Body of pancreas (tissue), 4 donors: ENCODE measurements at regions not wholly inside any gene's neighbourhood (a gene's known extent, or its start where the extent isn't known, plus 50 kb on each side); places are given as distances from the start of the nearest gene placed in this dataset.

Experiments
- ATAC-seq: fragments of 150-250 bp; one replicate; pipeline ENCODE4 v1.9.1; 2016
- DNase-seq, 4 donors: peaks; one replicate each; pipeline ENCODE4 v3.0.0-alpha.2; 2019
- H3K27ac ChIP-seq, 4 donors: fragments of 200-600 bp; sonication (generic); 1 replicate in 3 of 4; 2 replicates in 1 of 4; pipeline versions ENCODE4 v1.5.1 to v1.6.1; 2016 to 2019; ENCODE audit warnings: mild to moderate bottlenecking in 1 of 4, mixed read lengths in 1 of 4, moderate library complexity in 1 of 4
- H3K27me3 ChIP-seq, 2 donors: fragments of 200-600 bp; sonication (generic); one replicate each; pipeline ENCODE4 v1.6.0; 2016; ENCODE audit warnings: mild to moderate bottlenecking in 1 of 2
- H3K36me3 ChIP-seq, 2 donors: fragments of 200-600 bp; sonication (generic); replicated peaks in 1 of 2; 2 replicates each; pipeline ENCODE4 v1.5.1; 2016; ENCODE audit warnings: low read depth in 2 of 2; ENCODE audit not compliant: insufficient read depth in 1 of 2
- H3K4me1 ChIP-seq: fragments of 200-600 bp; sonication (generic); one replicate; pipeline ENCODE4 v1.6.0; 2016
- H3K4me3 ChIP-seq, 2 donors: fragments of 200-600 bp; sonication (generic); 1 replicate in 1 of 2; 2 replicates in 1 of 2; pipeline ENCODE4 v1.5.1; 2016 to 2019
- H3K9me3 ChIP-seq, 3 donors: fragments of 200-600 bp; sonication (generic); 1 replicate in 2 of 3; 2 replicates in 1 of 3; pipeline ENCODE4 v1.5.1; 2016
- POLR2A ChIP-seq, 3 donors: fragments of 450-650 bp; IDR thresholded peaks; one replicate each; pipeline ENCODE4 v1.6.1; 2016; ENCODE audit warnings: antibody characterized with exemption in 3 of 3, mild to moderate bottlenecking in 2 of 3
- WGBS, 2 donors: methylation state at CpG; one replicate each; pipeline ENCODE4 v1.1.5; 2017; 5-methylcytosine and 5-hydroxymethylcytosine counted together
- intact Hi-C: fragments of 100-400 bp; cut with DNase I; formaldehyde crosslinking; loops from one replicate; pipeline ENCODE4 v1.15.1; 2023
- TF ChIP-seq, protein P1 (sequence below), 7 experiments: fragments of 450-650 bp in 4 of 7; fragments of 200-600 bp in 3 of 7; sonication (generic) in 3 of 7; IDR thresholded peaks; one replicate each; pipeline ENCODE4 v1.5.1; 2016 to 2019; ENCODE audit warnings: antibody characterized with exemption in 7 of 7

DNA sequence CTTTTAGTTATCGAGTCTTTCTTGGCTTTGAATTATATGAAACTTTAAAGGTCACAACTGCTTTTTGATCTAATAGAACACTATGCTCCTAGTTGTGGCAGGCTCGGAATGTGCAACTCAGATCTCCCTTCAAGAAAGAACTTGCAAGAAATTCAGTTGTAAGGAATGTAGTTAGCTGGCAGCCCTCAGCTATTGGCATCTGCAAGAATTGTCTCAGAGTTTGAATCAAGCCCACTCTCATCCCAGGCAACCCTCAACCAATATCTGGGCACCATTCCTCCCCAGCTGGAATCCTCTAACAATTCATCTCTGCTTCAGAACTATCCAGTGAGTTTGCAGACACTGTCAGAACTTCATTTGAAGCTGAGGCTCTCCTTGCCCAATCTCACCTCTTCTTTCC is 447.2 kb downstream of the KIF2B start:
- Histone ChIP-seq H3K27ac (no peak overlapping the region), H3K4me1 (no peaks in the 10 kb centered on the region), H3K36me3 (no peaks in the 10 kb centered on the region), H3K4me3 (no peak overlapping the region), H3K9me3 (no peaks in the 10 kb centered on the region), H3K27me3 (no peaks in the 10 kb centered on the region)
- intact Hi-C loops, result no loop called here
- TF ChIP-seq, protein P1, sequence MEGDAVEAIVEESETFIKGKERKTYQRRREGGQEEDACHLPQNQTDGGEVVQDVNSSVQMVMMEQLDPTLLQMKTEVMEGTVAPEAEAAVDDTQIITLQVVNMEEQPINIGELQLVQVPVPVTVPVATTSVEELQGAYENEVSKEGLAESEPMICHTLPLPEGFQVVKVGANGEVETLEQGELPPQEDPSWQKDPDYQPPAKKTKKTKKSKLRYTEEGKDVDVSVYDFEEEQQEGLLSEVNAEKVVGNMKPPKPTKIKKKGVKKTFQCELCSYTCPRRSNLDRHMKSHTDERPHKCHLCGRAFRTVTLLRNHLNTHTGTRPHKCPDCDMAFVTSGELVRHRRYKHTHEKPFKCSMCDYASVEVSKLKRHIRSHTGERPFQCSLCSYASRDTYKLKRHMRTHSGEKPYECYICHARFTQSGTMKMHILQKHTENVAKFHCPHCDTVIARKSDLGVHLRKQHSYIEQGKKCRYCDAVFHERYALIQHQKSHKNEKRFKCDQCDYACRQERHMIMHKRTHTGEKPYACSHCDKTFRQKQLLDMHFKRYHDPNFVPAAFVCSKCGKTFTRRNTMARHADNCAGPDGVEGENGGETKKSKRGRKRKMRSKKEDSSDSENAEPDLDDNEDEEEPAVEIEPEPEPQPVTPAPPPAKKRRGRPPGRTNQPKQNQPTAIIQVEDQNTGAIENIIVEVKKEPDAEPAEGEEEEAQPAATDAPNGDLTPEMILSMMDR (IDR thresholded peaks at IDR 0.05), result no peak
- no peak for TF ChIP-seq POLR2A (IDR thresholded peaks at IDR 0.05)
- DNase-seq, result no peak
- 30 to 46% methylated on average over 2 of the region's 2 CpGs for WGBS, 2 donors
- no peak for ATAC-seq

DNA sequence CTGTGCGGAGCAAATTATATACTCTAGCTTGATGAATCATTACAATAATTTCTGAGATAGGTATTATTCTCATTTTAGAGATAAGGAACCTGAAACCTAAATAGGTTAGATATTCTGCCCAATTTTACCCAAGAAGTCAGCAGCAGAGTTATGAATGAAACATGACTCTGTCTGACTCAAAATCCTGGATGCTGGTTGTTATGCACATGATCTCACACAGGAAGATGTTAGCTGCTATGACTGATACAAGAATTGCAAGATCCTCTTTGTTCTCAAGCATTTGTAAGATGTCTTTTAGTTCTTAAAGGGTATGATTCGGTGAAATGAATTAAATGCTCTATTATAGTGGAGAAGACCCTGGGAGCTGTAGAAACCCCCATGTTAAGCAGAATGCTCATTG is 447.8 kb downstream of the KIF2B start:
- WGBS, 2 donors, result 76 to 93% methylated on average over 2 of the region's 2 CpGs
- no peaks in the 10 kb centered on the region for H3K27me3 ChIP-seq
- H3K4me1 ChIP-seq, result no peaks in the 10 kb centered on the region
- no peaks in the 10 kb centered on the region for H3K9me3 ChIP-seq
- no peak for TF ChIP-seq POLR2A (IDR thresholded peaks at IDR 0.05)
- TF ChIP-seq, protein P1 (IDR thresholded peaks at IDR 0.05), result no peak
- no peak overlapping the region for H3K27ac ChIP-seq
- intact Hi-C loops, result no loop called here
- no peaks in the 10 kb centered on the region for H3K36me3 ChIP-seq
- no peak for ATAC-seq
- DNase-seq, result no peak
- no peak overlapping the region for H3K4me3 ChIP-seq

DNA sequence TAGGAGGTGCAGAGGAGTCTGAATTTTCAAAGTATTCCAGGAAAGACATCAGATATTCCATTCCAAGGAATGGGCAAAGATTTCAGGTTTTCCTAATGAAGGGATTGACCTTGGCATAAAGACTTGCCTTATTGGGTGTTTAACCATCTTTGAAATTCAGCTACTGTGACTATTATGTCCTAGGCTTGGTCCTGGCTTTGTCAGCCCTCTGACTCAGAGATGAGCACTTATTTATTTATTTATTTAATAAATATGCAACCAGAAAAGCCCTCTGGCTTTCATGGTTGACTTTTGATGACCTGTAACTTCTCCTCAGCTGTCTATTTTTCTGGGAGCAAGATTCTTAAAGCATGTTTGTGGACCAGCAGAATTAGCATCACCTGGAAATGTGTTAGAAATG is 455.1 kb downstream of the KIF2B start:
- ATAC-seq, result no peak
- intact Hi-C loops, result no loop called here
- TF ChIP-seq POLR2A (IDR thresholded peaks at IDR 0.05), result no peak
- TF ChIP-seq, protein P1 (IDR thresholded peaks at IDR 0.05), result no peak

DNA sequence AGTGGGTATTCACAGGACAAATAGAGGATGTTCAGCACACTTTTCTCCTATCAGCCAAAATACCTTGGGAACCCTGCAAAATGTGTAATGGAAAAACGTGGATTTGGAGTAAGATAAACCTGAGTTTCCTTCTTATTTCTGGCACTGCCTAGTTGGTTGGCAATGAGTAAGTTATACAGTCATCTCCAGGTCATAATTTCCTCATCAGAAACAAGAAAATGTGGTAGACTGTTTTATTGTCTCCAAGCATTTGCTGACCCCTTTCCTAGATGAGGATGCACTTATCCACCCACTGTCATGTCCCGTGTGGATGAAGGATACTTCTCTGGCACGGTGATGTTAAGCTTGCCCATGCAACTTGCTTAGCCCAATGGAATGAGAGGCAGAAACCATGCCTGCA is 458.0 kb downstream of the KIF2B start:
- DNase-seq (no peak), ATAC-seq (no peak)
- Histone ChIP-seq H3K4me3 (no peak overlapping the region), H3K9me3 (no peaks in the 10 kb centered on the region), H3K4me1 (no peaks in the 10 kb centered on the region), H3K36me3 (no peaks in the 10 kb centered on the region), H3K27me3 (no peaks in the 10 kb centered on the region), H3K27ac (no peak overlapping the region)
- intact Hi-C loops, result no loop called here
- TF ChIP-seq, protein P1 (IDR thresholded peaks at IDR 0.05), result no peak
- no peak for TF ChIP-seq POLR2A (IDR thresholded peaks at IDR 0.05)
- WGBS, 2 donors, result 38 to 62% methylated on average over 3 of the region's 3 CpGs

More for the DNA sequence above, 455.1 kb downstream of the KIF2B start:
- H3K27me3 ChIP-seq, result no peaks in the 10 kb centered on the region
- H3K36me3 ChIP-seq, result no peaks in the 10 kb centered on the region
- H3K27ac ChIP-seq, result no peak overlapping the region
- no peaks in the 10 kb centered on the region for H3K9me3 ChIP-seq
- no peak for DNase-seq
- H3K4me1 ChIP-seq, result no peaks in the 10 kb centered on the region
- no peak overlapping the region for H3K4me3 ChIP-seq

DNA sequence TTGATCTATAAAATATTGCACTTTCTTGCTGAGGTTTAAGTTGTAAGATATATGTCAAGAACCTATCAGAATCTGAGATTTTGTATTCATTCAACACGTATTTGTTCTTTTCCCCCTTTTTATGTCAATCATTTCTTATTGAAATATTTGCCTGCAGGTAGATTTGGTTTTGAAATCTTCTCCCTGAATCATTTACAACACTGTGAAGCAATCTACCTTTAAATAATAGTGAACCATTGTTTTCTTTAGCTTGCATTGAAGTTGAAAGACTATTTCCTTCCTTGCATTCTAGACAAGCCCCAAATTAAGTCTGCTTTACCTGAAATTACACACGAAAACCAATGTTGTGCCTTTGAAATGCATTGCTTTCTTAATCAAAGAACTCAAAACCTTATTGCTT is 460.2 kb downstream of the KIF2B start:
- Histone ChIP-seq H3K36me3 (no peaks in the 10 kb centered on the region), H3K4me3 (no peak overlapping the region), H3K27ac (no peak overlapping the region), H3K9me3 (no peaks in the 10 kb centered on the region), H3K27me3 (no peaks in the 10 kb centered on the region), H3K4me1 (no peaks in the 10 kb centered on the region)
- 33 to 42% methylated on average over 2 of the region's 2 CpGs for WGBS, 2 donors
- DNase-seq (no peak), ATAC-seq (no peak)
- intact Hi-C loops, result no loop called here
- TF ChIP-seq, protein P1 (IDR thresholded peaks at IDR 0.05), result no peak
- no peak for TF ChIP-seq POLR2A (IDR thresholded peaks at IDR 0.05)
